Astrocyte (in vitro differentiated cells and primary cell): ENCODE measurements at regions not wholly inside any gene's neighbourhood (a gene's known extent, or its start where the extent isn't known, plus 50 kb on each side); places are given as distances from the start of the nearest gene placed in this dataset.
"Not testable (repeated sequence)": the region's sequence is repeated elsewhere in the genome, so short reads cannot be mapped to it uniquely, and the experiment has no call there.

Experiments used
- CTCF ChIP-seq: IDR thresholded peaks from 2 replicates; pipeline ENCODE4 v1.5.1; 2011; ENCODE audit warnings: low read depth, mild to moderate bottlenecking, inconsistent platforms, low read length, moderate library complexity; ENCODE audit not compliant: insufficient read depth
- EZH2 ChIP-seq: IDR thresholded peaks from 2 replicates; pipeline ENCODE4 v1.6.1; 2012; ENCODE audit warnings: mild to moderate bottlenecking, low read length, inconsistent platforms; ENCODE audit not compliant: insufficient read depth

- TF ChIP-seq CTCF, EZH2: not testable (repeated sequence)
These were observed 75.6 kb upstream of the GARIN1A start for GRCh38 chr7:128596336-128597128.
